ENCODE measurements at regions not wholly inside any gene's neighbourhood (a gene's known extent, or its start where the extent isn't known, plus 50 kb on each side); places are given as distances from the start of the nearest gene placed in this dataset.

GRCh38 chr2:234765279-234765678 lies 186.5 kb upstream of the SH3BP4 start:
- Histone ChIP-seq H2BK5ac (ENCODE audit: insufficient read length, low read length) (no peak overlapping the region), H4K20me1 (ENCODE audit: control insufficient read depth, insufficient read depth, insufficient read length) (no peaks in the 10 kb centered on the region), H3K56ac (ENCODE audit: insufficient read length, low read depth, low read length) (no peak overlapping the region), H3K23ac (ENCODE audit: insufficient read length, low read depth, low read length) (no peak overlapping the region), H3K79me2 (ENCODE audit: insufficient read depth, low read length) (no peaks in the 10 kb centered on the region), H3K27ac (ENCODE audit: insufficient read length, low read depth, low read length) (no peak overlapping the region), H2AK5ac (ENCODE audit: insufficient read length, low read length) (no peak overlapping the region), H2AFZ (ENCODE audit: low read length) (no peak overlapping the region), H2BK15ac (ENCODE audit: low read depth, low read length) (no peak overlapping the region), H3K79me1 (ENCODE audit: insufficient read depth, low read depth, low read length, poor library complexity, severe bottlenecking) (no peaks in the 10 kb centered on the region), H3K9ac (ENCODE audit: extremely low read depth, insufficient read length, low read length) (no peak overlapping the region), H4K91ac (ENCODE audit: insufficient read length, low read depth, low read length) (no peak overlapping the region), H3K9me3 (ENCODE audit: control insufficient read depth, low read depth, low read length) (no peaks in the 10 kb centered on the region), H3K23me2 (ENCODE audit: insufficient read length, low read depth, low read length, poor library complexity, severe bottlenecking) (no peaks in the 10 kb centered on the region), H3K27me3 (ENCODE audit: insufficient read depth, low read length) (no peaks in the 10 kb centered on the region), H2BK120ac (ENCODE audit: low read depth, low read length, poor library complexity, severe bottlenecking) (no peak overlapping the region), H3T11ph (ENCODE audit: low read length) (no peak overlapping the region), H3K14ac (ENCODE audit: insufficient read depth, low read length) (no peak overlapping the region), H3K4me2 (ENCODE audit: insufficient read depth, insufficient read length, low read length) (no peak overlapping the region), H2BK20ac (ENCODE audit: low read depth, low read length, poor library complexity, severe bottlenecking) (no peak overlapping the region), H3K4ac (ENCODE audit: low read depth, low read length) (no peak overlapping the region), H2BK12ac (ENCODE audit: insufficient read length, low read depth, low read length) (no peak overlapping the region), H3K18ac (ENCODE audit: insufficient read length, low read depth, low read length) (no peak overlapping the region), H4K8ac (replicated peaks; ENCODE audit: insufficient read length, low read depth, low read length) (no peak overlapping the region), H3K4me1 (ENCODE audit: insufficient read depth, low read length) (no peaks in the 10 kb centered on the region), H4K5ac (ENCODE audit: insufficient read length, low read depth, low read length) (no peak overlapping the region)
- Mint-ChIP-seq H3K9me3 (peaks cover 11 to 13% of the 10 kb centered on the region in 2 experiments), H3K27me3 (ENCODE audit: low read depth) (peaks cover 4% of the 10 kb centered on the region), H3K27ac (no peak overlapping the region; a peak in 1 of 7 replicates), H3K4me1 (peaks cover 10 to 16% of the 10 kb centered on the region in 2 experiments), H3K36me3 (ENCODE audit: insufficient read depth in 1 of 3, low read depth in 3 of 3) (peaks cover 0 to 17% (median 0%) of the 10 kb centered on the region in 3 experiments; a peak in 3 of 7 replicates), H3K4me3 (no peak overlapping the region)
- DNase-seq, result no peak
- no peak for TF ChIP-seq CTCF (conservative IDR thresholded peaks at IDR 0.05)
- WGBS (ENCODE audit: extremely low coverage, insufficient read length, low lambda C conversion rate), result no CpG with 5 or more reads among the region's 5 CpGs
